Heart right ventricle (tissue), 16 donors: ENCODE measurements at regions not wholly inside any gene's neighbourhood (a gene's known extent, or its start where the extent isn't known, plus 50 kb on each side); places are given as distances from the start of the nearest gene placed in this dataset.

Experiments used
- ATAC-seq, 8 donors: fragments of 200-7000 bp; cut with Tn5 transposase; one replicate each; pipeline ENCODE4 v1.9.1; 2020; ENCODE audit warnings: mild to moderate bottlenecking in 8 of 8, moderate library complexity in 8 of 8, moderate number of reproducible peaks in 1 of 8
- DNase-seq, 2 donors: peaks; one replicate each; pipeline ENCODE4 v3.0.0-alpha.2; 2020
- H3K27ac ChIP-seq, 10 donors: fragments of 200-600 bp; sonication (generic) in 2 of 10; one replicate each; pipeline versions ENCODE4 v1.5.0 to v1.8.0; 2020 to 2022; ENCODE audit warnings: mild to moderate bottlenecking in 3 of 10
- H3K27me3 ChIP-seq, 7 donors: fragments of 200-600 bp; one replicate each; pipeline ENCODE4 v1.8.0; 2021 to 2022; ENCODE audit warnings: mild to moderate bottlenecking in 2 of 7
- H3K36me3 ChIP-seq, 9 donors: fragments of 200-600 bp; sonication (generic) in 1 of 9; one replicate each; pipeline versions ENCODE4 v1.5.0 to v1.8.0; 2020 to 2022; ENCODE audit warnings: mild to moderate bottlenecking in 2 of 9
- H3K4me1 ChIP-seq, 9 donors: fragments of 200-600 bp; sonication (generic) in 1 of 9; one replicate each; pipeline versions ENCODE4 v1.5.0 to v1.8.0; 2020 to 2022; ENCODE audit warnings: mild to moderate bottlenecking in 4 of 9
- H3K4me3 ChIP-seq, 10 donors: fragments of 200-600 bp; sonication (generic) in 2 of 10; one replicate each; pipeline versions ENCODE4 v1.5.0 to v1.8.0; 2020 to 2022; ENCODE audit warnings: mild to moderate bottlenecking in 7 of 10, moderate library complexity in 2 of 10
- H3K9me3 ChIP-seq, 11 donors: fragments of 200-600 bp in 10 of 11; sonication (generic) in 2 of 11; one replicate each; pipeline versions ENCODE4 v1.5.0 to v1.8.0; 2013 to 2022; ENCODE audit warnings: mild to moderate bottlenecking in 2 of 11, control low read depth in 1 of 11, moderate library complexity in 1 of 11
- CTCF ChIP-seq, 9 donors: fragments of 200-600 bp; sonication (generic) in 2 of 9; IDR thresholded peaks; one replicate each; pipeline versions ENCODE4 v1.5.0 to v1.8.0; 2021 to 2022; ENCODE audit warnings: antibody characterized with exemption in 9 of 9, mild to moderate bottlenecking in 5 of 9, moderate library complexity in 1 of 9
- WGBS, 2 donors: extraction: QIAGEN DNeasy Blood & Tissue Kit; methylation state at CpG; one replicate each; pipeline ENCODE4 v1.1.7; 2013; ENCODE audit warnings: inconsistent platforms in 1 of 2; 5-methylcytosine and 5-hydroxymethylcytosine counted together
- intact Hi-C, 10 donors: fragments of 100-400 bp; cut with DNase I; formaldehyde crosslinking; loops; one replicate each; pipeline versions ENCODE4 v1.11.1 to v1.14.2; 2022
- donor health status: Arrhythmogenic right ventricular cardiomyopathy.
- donor health status: ischemic (EF 13 %, LVEDD 7.1; RV severe dilation, severe dysfunction).
- donor health status: healthy with polysubstance abuse.
- donor health status: DM: no; HTN: yes; CAD: no.
- donor health status: DM: no; HTN: no; CAD: no.
- donor health status: ischemic (EF 25% LVEDD 6.9; RV normal size, moderate dysfunction).
- donor health status: ischemic (EF 25% LVEDD 5.7; RV mildly dilated, moderate dysfunction).
- donor health status: healthy.
- donor health status: DM: yes; HTN: yes; CAD: no.
- donor health status: Ischemic cardiomyopathy.
- donor health status: ischemic (EF 35%, LVEDD 5.7; RV mildly dilated, moderate dysfunction).
- donor health status: nonischemic (EF 11% LVEDD 7.7; RV severe dilation, severe dysfunction).
- donor health status: DM: yes; HTN: yes; CAD: no.
- donor health status: PGD.
- donor health status: ischemic (EF 29% LVEDD 5.4; RV normal size, mild dysfunction).
- donor health status: nonischemic (EF 23%, LVEDD 6.1; RV moderate dilation, normal function).

- intact Hi-C loops, result no loop called here
- H3K4me3 ChIP-seq, result no peak overlapping the region
- no peak overlapping the region for H3K27ac ChIP-seq
- no peak for TF ChIP-seq CTCF (IDR thresholded peaks at IDR 0.05)
- H3K4me1 ChIP-seq, result no peaks in the 10 kb centered on the region
- ATAC-seq (no peak), DNase-seq (no peak)
- peaks cover 0 to 21% (median 3%) of the 10 kb centered on the region in 7 donors for H3K27me3 ChIP-seq
- H3K36me3 ChIP-seq, result no peaks in the 10 kb centered on the region
- 88 to 93% methylated on average over 3 of the region's 3 CpGs for WGBS, 2 donors
- no peaks in the 10 kb centered on the region for H3K9me3 ChIP-seq
Observed at GRCh38 chr3:11949351-11949750, 54.8 kb upstream of the SYN2 start.

DNA sequence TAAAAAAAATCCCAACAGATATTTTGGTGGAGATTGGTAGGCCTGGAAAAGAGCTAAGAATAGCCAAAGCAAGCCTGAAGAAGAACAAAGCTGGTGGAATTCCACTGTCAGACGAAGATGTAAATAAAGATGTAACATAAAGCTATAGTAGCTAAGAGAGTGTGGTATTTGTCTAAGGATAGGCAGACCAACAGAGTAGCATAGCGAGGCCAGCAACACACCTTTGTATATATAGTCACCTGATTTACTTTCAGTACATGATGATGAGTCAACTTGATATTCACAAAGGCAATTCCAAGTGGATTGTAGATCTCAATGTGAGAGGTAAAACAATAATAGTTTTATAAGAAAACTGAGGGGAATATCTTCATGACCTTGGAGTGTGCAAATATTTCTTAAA, 53.6 kb upstream of the SYN2 start:
- H3K27me3 ChIP-seq, result peaks cover 0 to 28% (median 3%) of the 10 kb centered on the region in 7 donors
- no peak for ATAC-seq
- no peaks in the 10 kb centered on the region for H3K9me3 ChIP-seq
- TF ChIP-seq CTCF (IDR thresholded peaks at IDR 0.05), result no peak
- no peak overlapping the region for H3K27ac ChIP-seq
- no peak overlapping the region for H3K4me3 ChIP-seq
- no peaks in the 10 kb centered on the region for H3K4me1 ChIP-seq
- intact Hi-C loops, result no loop called here
- no peaks in the 10 kb centered on the region for H3K36me3 ChIP-seq
- 67 to 76% methylated on average over 2 of the region's 2 CpGs for WGBS, 2 donors
- DNase-seq, result no peak

DNA sequence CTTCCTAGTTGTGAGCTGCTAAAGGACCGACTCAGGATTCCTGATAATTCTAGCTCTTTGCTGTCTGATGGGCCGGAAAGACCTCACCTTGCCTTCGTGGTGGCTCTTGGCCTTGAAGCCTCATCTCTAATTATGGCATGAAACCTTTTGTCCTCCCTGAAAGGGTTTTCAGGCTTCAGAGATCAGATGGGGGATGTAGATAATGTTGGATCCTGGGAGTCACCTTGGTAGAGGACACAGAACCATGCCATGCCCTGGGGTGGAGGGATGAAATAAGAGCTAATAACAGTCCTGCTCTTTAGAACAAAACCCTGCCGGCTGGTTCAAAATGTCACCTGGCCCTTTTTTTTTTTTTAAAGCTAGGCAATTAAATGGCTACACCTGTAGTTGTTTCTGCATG, 50.8 kb upstream of the SYN2 start:
- intact Hi-C loops, result no loop called here
- peaks cover 0 to 28% (median 3%) of the 10 kb centered on the region in 7 donors for H3K27me3 ChIP-seq
- no peak for DNase-seq
- no peak overlapping the region for H3K27ac ChIP-seq
- ATAC-seq, result no peak
- no peak for TF ChIP-seq CTCF (IDR thresholded peaks at IDR 0.05)
- WGBS, 2 donors, result 71 to 75% methylated on average over 4 of the region's 4 CpGs
- H3K36me3 ChIP-seq, result no peaks in the 10 kb centered on the region
- no peak overlapping the region for H3K4me3 ChIP-seq
- no peaks in the 10 kb centered on the region for H3K9me3 ChIP-seq
- H3K4me1 ChIP-seq, result no peaks in the 10 kb centered on the region

DNA sequence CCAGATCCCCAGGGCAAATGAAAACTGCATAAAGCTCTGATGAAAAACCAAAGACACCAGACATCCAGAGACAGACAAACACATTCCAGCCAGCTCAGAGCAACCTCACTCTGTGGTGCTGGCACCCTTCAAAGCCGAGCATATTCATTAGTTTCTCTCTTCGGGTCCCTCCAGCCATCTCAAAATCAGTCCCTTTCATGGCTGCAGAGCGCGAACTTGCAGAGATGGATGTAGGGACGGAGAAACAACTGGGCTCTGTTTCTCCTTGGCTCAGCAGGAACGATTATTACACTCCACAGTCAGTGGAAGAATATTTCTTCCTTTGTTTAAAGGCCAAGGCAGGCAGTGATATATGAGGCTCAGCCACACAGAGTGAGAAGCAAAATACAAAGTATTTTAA, 50.4 kb upstream of the SYN2 start:
- intact Hi-C loops, result no loop called here
- Histone ChIP-seq H3K27me3 (peaks cover 0 to 28% (median 3%) of the 10 kb centered on the region in 7 donors), H3K9me3 (no peaks in the 10 kb centered on the region), H3K27ac (no peak overlapping the region), H3K4me3 (no peak overlapping the region), H3K4me1 (no peaks in the 10 kb centered on the region), H3K36me3 (no peaks in the 10 kb centered on the region)
- no peak for ATAC-seq
- WGBS, 2 donors, result 72% methylated on average over 6 of the region's 6 CpGs
- no peak for DNase-seq
- no peak for TF ChIP-seq CTCF (IDR thresholded peaks at IDR 0.05)
